CD4-positive, alpha-beta T cell treated with Interleukin-4 for 1 hour (primary cell): ENCODE measurements at regions not wholly inside any gene's neighbourhood (a gene's known extent, or its start where the extent isn't known, plus 50 kb on each side); places are given as distances from the start of the nearest gene placed in this dataset.

Source experiments
- DNase-seq, 2 donors: peaks; one replicate each; pipeline ENCODE4 v3.0.0-alpha.2; 2020 to 2022

GRCh38 chr5:166165596-166165995 is 2125.8 kb upstream of the WWC1 start:
- no peak for DNase-seq

GRCh38 chr5:166166071-166166470 is 2125.4 kb upstream of the WWC1 start:
- DNase-seq = no peak

GRCh38 chr5:166172597-166172996 is 2118.8 kb upstream of the WWC1 start:
- no peak for DNase-seq

GRCh38 chr5:166178411-166179080 is 2112.9 kb upstream of the WWC1 start:
- DNase-seq = no peak

GRCh38 chr5:166185185-166185584 is 2106.3 kb upstream of the WWC1 start:
- no peak for DNase-seq

- no peak for DNase-seq
Observed at GRCh38 chr5:166188501-166189325, 2102.7 kb upstream of the WWC1 start.

GRCh38 chr5:166192696-166193095 is 2098.7 kb upstream of the WWC1 start:
- DNase-seq = no peak

- DNase-seq = no peak
Observed at GRCh38 chr5:166195981-166196380, 2095.5 kb upstream of the WWC1 start.

GRCh38 chr5:166200532-166200931 is 2090.9 kb upstream of the WWC1 start:
- no peak for DNase-seq

GRCh38 chr5:166211640-166212039 is 2079.8 kb upstream of the WWC1 start:
- DNase-seq = no peak

GRCh38 chr5:166236327-166236726 is 2055.1 kb upstream of the WWC1 start:
- DNase-seq = no peak

- no peak for DNase-seq
Observed at GRCh38 chr5:166240705-166241104, 2050.7 kb upstream of the WWC1 start.

- DNase-seq = no peak
Observed at GRCh38 chr5:166245556-166245955, 2045.9 kb upstream of the WWC1 start.

GRCh38 chr5:166251786-166252185 is 2039.7 kb upstream of the WWC1 start:
- no peak for DNase-seq

- DNase-seq = no peak
Observed at GRCh38 chr5:166257661-166258060, 2033.8 kb upstream of the WWC1 start.

GRCh38 chr5:166262395-166262794 is 2029.0 kb upstream of the WWC1 start:
- no peak for DNase-seq

- no peak for DNase-seq
Observed at GRCh38 chr5:166267907-166268306, 2023.5 kb upstream of the WWC1 start.

- DNase-seq = no peak
Observed at GRCh38 chr5:166270712-166271111, 2020.7 kb upstream of the WWC1 start.

- DNase-seq = no peak
Observed at GRCh38 chr5:166276006-166276405, 2015.4 kb upstream of the WWC1 start.

- DNase-seq = no peak
Observed at GRCh38 chr5:166279828-166280227, 2011.6 kb upstream of the WWC1 start.

- DNase-seq = no peak
Observed at GRCh38 chr5:166281433-166281832, 2010.0 kb upstream of the WWC1 start.

GRCh38 chr5:166282939-166283338 is 2008.5 kb upstream of the WWC1 start:
- DNase-seq = no peak

GRCh38 chr5:166285361-166285760 is 2006.1 kb upstream of the WWC1 start:
- DNase-seq = no peak

- no peak for DNase-seq
Observed at GRCh38 chr5:166286832-166287231, 2004.6 kb upstream of the WWC1 start.

GRCh38 chr5:166287866-166288265 is 2003.6 kb upstream of the WWC1 start:
- DNase-seq = no peak
